ENCODE measurements at regions not wholly inside any gene's neighbourhood (a gene's known extent, or its start where the extent isn't known, plus 50 kb on each side); places are given as distances from the start of the nearest gene placed in this dataset.
"Not testable (repeated sequence)": the region's sequence is repeated elsewhere in the genome, so short reads cannot be mapped to it uniquely, and the experiment has no call there.

DNA sequence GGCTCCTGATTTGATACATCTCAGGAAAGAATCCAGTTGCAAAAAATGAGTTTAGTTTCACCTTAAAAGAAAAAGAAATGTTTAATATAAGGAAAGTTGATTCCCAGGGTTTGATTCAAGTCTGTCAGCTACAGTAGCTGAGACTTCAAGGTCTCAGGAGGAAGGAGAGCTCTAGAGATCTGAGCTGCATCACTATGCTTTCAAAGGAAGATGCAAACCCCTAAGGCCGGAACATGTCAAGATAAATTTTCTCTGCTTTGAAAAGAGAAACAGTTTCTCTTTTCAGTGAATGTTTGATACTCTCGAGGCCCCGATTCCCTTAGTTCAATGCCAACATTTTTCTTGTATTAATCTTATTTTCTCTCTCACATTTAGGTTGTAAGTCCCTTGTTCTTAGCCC is 128.6 kb downstream of the RGPD3 start:
- Histone ChIP-seq H3K27me3 (no peaks in the 10 kb centered on the region), H3K9me3 (replicated peaks) (no peaks in the 10 kb centered on the region), H3K27ac (no peak overlapping the region), H3K4me3 (no peak overlapping the region), H3K36me3 (no peaks in the 10 kb centered on the region), H3K4me1 (no peaks in the 10 kb centered on the region)
- no peak for DNase-seq

DNA sequence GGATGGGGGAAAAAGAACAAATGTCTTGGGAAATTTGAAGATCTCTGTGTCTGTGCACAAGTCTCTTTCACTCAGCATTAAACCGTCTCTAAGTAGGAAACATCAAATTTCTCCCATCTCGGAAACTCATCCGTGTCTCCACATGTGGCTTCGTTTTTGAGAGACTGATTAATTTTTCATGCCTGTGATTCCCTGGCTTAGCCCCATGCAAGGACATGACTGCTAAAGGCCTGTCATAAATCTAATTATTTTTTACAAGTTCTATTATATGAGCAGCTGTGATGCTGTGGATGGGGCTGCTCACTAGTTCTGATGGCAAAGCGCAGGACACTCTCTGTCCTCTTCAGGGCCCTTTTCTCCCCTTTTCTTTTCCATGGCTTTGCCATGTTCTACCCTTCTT is 129.1 kb downstream of the RGPD3 start:
- Histone ChIP-seq H3K36me3 (no peaks in the 10 kb centered on the region), H3K9me3 (replicated peaks) (no peaks in the 10 kb centered on the region), H3K27ac (no peak overlapping the region)

DNA sequence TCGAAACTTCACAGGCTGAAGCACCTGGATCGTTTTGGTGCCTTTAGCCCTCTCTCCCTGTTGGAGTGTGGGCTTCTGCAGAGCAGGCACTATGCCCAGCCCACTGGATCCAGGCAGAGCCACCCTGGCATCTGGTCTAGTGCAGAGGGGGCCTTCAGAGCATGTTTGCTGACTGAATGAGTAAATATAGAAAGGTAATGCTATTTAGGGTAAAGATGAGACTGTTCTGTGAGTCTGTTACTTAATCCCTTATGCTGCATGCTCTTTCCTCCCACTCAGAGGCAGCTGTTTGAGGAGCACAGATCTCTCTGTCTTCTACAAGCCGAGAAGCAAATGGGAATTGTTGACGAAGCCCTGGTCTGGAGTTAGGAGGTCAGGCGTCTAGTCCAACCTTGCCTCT is 130.2 kb downstream of the RGPD3 start:
- Histone ChIP-seq H3K9me3 (replicated peaks) (no peaks in the 10 kb centered on the region), H3K27ac (no peak overlapping the region), H3K4me1 (no peaks in the 10 kb centered on the region), H3K36me3 (no peaks in the 10 kb centered on the region), H3K27me3 (no peaks in the 10 kb centered on the region), H3K4me3 (no peak overlapping the region)
- no peak for DNase-seq

More for the DNA sequence above, 129.1 kb downstream of the RGPD3 start:
- Histone ChIP-seq H3K4me3 (no peak overlapping the region), H3K27me3 (no peaks in the 10 kb centered on the region), H3K4me1 (no peaks in the 10 kb centered on the region)
- no peak for DNase-seq

DNA sequence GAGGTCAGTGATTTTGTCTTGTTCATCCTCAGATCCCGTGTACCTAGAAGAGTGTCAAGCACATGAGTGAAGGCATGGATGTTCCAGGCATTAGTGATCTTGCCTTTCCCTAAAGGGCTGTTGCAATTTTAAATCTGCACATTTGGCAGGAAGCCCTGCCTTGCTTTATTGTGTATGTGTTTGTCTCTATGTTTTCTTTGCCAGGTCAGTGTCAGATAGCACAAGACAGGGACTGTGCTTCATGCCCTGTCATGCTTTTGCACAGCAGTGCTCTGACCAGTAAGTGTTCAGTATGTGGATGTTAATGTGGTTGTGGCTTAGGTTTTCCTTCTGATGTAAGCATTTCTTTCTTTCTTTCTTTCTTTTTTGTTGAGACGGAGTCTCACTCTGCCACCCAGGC is 131.5 kb downstream of the RGPD3 start:
- no peak for DNase-seq
- H3K4me3 ChIP-seq: no peak overlapping the region
- no peaks in the 10 kb centered on the region for H3K9me3 ChIP-seq (replicated peaks)
- no peak overlapping the region for H3K27ac ChIP-seq
- H3K27me3 ChIP-seq: no peaks in the 10 kb centered on the region
- H3K36me3 ChIP-seq: no peaks in the 10 kb centered on the region
- no peaks in the 10 kb centered on the region for H3K4me1 ChIP-seq

DNA sequence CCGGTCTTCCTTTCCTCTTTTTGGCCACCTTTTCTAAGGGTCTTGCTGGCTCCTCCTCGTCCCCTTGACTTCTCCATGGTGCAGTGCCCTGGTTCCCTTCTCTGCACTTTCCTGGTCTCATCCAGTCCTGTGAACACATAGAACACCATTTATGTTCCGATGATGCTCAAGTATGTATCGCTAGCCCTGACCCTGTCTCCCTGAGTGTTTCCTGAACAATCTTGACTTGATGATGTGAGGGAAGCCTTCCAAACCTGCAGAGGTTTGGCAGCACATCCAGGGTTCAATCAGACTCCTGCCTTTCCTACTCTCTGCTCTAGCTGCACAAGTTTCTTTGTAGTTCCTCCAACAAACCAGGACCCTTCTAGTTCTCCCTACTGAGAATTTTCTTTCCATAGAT is 132.1 kb downstream of the RGPD3 start:
- Histone ChIP-seq H3K4me1 (no peaks in the 10 kb centered on the region), H3K27ac (no peak overlapping the region), H3K4me3 (no peak overlapping the region), H3K36me3 (no peaks in the 10 kb centered on the region), H3K27me3 (no peaks in the 10 kb centered on the region), H3K9me3 (replicated peaks) (no peaks in the 10 kb centered on the region)
- no peak for DNase-seq

DNA sequence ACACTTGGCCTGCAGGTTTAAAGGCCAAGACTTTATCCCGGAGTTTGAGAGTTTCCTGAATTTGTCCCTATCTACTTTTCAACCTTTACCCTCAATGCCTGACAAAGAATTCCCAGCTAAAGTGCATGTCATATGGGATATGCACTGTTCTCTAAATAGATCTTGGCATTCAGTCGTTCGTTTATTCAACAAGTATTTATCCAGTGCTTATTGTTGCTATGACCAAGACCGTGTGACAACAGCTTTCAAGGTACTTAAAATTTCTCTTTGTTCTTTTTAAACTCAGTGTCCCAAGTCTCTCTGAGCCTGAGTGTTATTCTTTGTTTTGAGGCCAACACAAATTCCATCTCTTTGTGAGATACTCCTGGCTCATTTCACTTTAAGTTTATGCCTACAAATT is 133.4 kb downstream of the RGPD3 start:
- no peak for DNase-seq
- Histone ChIP-seq H3K4me1 (no peaks in the 10 kb centered on the region), H3K4me3 (no peak overlapping the region), H3K36me3 (no peaks in the 10 kb centered on the region), H3K27ac (no peak overlapping the region), H3K27me3 (no peaks in the 10 kb centered on the region), H3K9me3 (replicated peaks) (no peaks in the 10 kb centered on the region)

DNA sequence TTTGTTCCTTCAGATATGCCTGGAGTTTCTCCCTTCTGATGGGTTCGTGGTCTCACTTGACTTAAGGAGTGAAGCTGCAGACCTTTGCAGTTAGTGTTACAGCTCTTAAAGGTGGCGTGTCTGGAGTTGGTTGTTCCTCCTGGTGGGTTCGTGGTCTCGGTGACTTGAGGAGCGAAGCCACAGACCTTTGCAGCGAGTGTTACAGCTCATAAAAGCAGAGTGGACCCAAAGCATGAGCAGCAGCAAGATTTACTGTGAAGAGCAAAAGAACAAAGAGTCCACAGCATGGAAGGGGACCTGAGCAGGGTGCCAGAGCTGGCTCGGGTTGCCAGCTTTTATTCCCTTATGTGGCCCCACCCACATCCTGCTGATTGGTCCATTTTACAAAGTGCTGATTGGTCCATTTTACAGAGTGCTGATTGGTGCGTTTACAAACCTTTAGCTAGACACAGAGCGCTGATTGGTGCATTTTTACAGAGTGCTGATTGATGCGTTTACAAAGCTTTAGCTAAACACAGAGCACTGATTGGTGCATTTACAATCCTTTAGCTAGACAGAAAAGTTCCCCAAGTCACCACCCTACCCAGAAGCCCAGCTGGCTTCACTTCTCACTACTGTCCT is 134.8 kb downstream of the RGPD3 start:
- H3K9me3 ChIP-seq (replicated peaks); H3K27me3 ChIP-seq; H3K36me3 ChIP-seq; H3K4me3 ChIP-seq; H3K27ac ChIP-seq; DNase-seq; H3K4me1 ChIP-seq: not testable (repeated sequence)

DNA sequence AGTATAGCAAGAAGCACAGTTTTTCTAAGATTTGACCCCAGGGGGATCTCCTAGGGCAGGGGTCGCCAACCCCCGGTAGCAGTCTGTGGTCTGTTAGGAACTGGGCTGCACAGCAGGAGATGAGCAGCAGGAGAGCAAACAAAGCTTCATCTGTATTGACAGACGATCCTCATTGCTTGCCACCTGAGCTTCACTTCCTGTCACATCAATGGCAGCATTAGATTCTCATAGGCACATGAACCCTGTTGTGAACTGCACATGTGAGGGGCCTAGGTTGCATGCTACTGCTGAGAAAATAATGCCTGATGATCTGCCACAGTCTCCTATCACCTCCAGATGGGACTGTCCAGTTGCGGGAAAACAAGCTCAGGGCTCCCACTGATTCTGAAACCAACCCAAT is 136.2 kb downstream of the RGPD3 start:
- H3K4me1 ChIP-seq: no peaks in the 10 kb centered on the region
- peaks cover 2% of the 10 kb centered on the region; the same call in 1 of the 2 replicates for H3K27me3 ChIP-seq
- no peak overlapping the region for H3K4me3 ChIP-seq
- H3K36me3 ChIP-seq: no peaks in the 10 kb centered on the region
- no peak for DNase-seq
- H3K9me3 ChIP-seq (replicated peaks): no peaks in the 10 kb centered on the region
- H3K27ac ChIP-seq: no peak overlapping the region

DNA sequence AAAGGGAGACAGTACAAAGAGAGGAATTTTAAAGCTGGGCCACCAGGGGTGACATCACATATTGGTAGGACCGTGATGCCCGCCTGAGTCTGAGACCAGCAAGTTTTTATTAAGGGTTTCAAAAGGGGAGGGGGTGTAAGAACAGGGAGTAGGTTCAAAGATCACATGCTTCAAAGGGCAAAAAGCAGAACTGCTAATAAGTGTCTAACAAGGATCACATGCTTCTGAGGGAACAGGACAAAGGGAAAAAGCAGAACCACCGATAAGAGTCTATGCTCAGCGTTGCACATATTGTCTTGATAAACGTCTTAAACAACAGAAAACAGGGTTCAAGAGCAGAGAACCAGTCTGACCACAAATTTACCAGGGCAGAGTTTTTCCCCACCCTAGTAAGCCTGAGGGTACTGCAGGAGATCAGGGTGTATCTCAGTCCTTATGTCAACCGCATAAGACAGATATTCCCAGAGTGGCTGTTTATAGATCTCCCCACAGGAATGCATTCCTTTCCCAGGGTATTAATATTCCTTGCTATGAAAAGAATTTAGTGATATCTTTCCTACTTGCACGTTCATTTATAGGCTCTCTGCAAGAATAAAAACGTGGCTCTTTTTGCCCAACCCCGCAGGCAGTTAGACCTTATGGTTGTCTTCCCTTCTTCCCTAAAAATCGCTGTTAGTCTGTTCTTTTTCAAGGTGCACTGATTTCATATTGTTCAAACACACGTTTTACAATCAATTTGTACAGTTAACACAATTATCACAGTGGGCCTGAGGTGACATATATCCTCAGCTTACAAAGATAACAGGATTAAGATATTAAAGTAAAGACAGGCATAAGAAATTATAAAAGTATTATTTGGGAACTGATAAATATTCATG is 136.5 kb upstream of the UXS1 start:
- H3K36me3 ChIP-seq; H3K27ac ChIP-seq; DNase-seq; H3K4me1 ChIP-seq; H3K4me3 ChIP-seq; H3K9me3 ChIP-seq (replicated peaks): not testable (repeated sequence)
- peaks cover 11% of the 10 kb centered on the region; the same call in 1 of the 2 replicates for H3K27me3 ChIP-seq

DNA sequence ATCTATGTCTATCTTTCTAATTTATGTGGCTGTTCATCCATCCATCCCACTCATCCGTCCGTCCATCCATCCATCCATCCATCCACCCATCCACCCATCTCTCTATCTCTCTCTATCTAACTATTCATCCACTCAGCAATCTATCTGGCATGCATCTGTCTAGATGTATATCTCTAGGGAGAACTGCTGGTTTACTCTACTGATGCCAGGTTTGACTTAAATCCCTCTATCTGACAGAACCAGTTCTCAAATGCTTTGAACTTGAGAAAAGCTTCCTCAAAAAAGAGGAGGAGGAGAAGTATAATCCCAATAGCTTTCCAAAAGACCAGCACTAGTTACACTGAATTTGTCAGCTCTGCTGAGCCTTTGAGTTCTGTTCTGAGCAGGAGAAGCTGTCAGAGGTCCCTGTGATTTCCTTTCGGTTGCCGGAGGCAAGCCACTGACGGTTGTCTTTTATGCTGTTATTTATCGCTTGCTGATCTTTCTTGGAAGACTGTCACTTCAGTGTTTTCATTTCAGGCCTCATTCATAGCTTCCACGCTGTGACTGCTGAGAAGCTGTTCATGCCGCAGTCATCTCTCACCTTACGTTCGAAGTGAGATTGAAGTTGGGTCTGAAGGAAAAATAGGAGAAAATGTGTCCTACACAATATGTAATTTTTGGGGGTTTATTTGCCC is 129.4 kb upstream of the UXS1 start:
- no peak for DNase-seq
- Histone ChIP-seq H3K27me3 (peaks cover 11% of the 10 kb centered on the region; the same call in 1 of the 2 replicates), H3K27ac (no peak overlapping the region), H3K36me3 (no peaks in the 10 kb centered on the region), H3K4me1 (no peaks in the 10 kb centered on the region), H3K4me3 (no peak overlapping the region), H3K9me3 (replicated peaks) (no peaks in the 10 kb centered on the region)

DNA sequence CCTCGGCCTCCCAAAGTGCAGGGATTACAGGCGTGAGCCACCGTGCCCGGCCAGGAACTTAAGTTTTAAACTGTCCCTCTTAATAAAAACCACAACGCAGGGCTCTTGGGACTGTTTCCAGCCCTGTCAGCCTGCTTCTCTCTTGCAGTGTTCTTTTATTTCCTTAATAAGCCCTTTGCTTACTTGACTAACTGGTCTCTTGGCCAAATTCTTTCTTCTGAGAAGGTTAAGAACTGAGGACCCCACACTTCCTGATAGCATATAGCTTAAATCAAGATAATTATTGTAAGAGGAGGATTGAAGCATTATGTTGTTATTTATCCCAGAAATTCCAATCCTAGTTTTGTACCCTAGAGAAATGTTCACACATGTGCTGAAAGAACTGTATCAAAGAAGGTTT is 128.2 kb upstream of the UXS1 start:
- Histone ChIP-seq H3K9me3 (replicated peaks) (no peaks in the 10 kb centered on the region), H3K27me3 (peaks cover 11% of the 10 kb centered on the region; the same call in 1 of the 2 replicates), H3K36me3 (no peaks in the 10 kb centered on the region), H3K4me3 (no peak overlapping the region), H3K4me1 (no peaks in the 10 kb centered on the region), H3K27ac (no peak overlapping the region)
- no peak for DNase-seq

DNA sequence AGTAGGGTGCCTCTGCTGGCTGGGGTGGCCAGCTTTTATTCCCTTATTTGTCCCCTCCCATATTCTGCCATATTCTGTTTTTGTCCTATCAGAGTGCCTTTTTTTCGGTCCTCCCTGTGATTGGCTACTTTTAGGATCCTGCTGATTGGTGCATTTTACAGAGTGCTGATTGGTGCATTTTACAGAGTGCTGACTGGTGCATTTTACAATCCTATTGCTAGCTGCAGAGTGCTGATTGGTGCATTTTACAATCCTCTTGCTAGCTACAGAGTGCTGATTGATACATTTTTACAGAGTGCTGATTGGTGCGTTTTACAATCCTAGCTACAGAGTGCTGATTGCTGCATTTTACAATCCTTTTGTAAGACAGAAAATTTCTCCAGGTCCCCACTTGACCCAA is 126.3 kb upstream of the UXS1 start:
- H3K36me3 ChIP-seq; H3K9me3 ChIP-seq (replicated peaks); H3K4me1 ChIP-seq; H3K27ac ChIP-seq; H3K4me3 ChIP-seq; DNase-seq; H3K27me3 ChIP-seq: not testable (repeated sequence)

DNA sequence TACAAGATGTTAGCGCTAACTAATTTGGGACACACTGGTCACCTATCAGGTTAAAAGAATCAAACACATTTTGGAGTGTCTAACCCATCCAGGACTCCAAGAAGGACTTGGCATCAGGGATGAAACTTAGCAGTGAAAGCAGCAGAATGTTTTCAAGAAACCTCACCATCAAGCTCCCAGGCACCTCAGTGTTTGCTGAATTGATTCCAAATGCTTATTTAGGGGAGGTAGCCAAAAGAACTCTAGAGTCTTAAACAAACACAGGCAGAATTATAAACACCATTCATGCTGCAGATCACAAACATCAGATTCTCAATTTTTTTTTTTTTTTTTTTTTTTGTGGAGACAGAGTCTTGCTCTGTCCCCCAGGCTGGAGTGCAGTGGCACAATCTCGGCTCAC is 122.8 kb upstream of the UXS1 start:
- H3K9me3 ChIP-seq (replicated peaks): no peaks in the 10 kb centered on the region
- no peaks in the 10 kb centered on the region for H3K4me1 ChIP-seq
- H3K27ac ChIP-seq: no peak overlapping the region
- no peaks in the 10 kb centered on the region for H3K27me3 ChIP-seq
- no peak overlapping the region for H3K4me3 ChIP-seq
- no peak for DNase-seq
- H3K36me3 ChIP-seq: no peaks in the 10 kb centered on the region

DNA sequence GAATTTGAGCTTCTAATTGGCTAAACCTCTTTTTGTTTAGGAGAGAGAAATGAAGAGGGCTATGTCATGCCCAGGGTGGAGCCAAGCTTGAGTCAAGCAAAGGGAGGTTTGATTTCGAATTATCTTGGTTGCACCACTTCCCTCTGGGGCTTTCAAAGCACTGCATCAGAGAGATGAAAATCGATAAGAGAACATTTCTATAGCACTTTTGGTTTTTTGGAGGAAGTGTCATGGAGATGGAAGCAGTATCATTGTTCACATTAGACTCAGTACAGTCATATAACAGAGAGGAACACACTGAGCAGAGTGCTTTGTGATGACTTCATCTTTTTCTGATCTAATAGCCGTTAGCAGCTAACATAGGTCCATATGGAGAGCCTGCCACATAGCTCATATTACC is 120.3 kb upstream of the UXS1 start:
- no peaks in the 10 kb centered on the region for H3K4me1 ChIP-seq
- H3K27me3 ChIP-seq: no peaks in the 10 kb centered on the region
- no peaks in the 10 kb centered on the region for H3K36me3 ChIP-seq
- no peak for DNase-seq
- no peak overlapping the region for H3K4me3 ChIP-seq
- H3K27ac ChIP-seq: no peak overlapping the region
- no peaks in the 10 kb centered on the region for H3K9me3 ChIP-seq (replicated peaks)

DNA sequence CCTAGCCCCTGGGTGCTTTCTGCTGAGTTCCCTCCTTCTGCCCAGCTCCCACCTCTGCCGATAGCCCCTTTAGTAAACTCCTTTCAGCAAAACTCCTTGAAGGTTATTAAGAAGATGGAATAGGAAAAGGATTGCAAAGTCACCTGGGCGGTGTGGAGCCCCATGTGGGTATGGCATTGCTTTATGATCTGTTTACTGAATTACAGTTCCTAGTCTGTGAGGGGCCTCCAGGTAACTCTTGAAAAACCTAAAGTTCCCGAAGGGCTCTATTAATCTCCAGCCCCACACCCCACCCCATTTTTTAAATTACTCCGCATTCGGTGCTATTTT is 116.9 kb upstream of the UXS1 start:
- no peak for DNase-seq
- Histone ChIP-seq H3K9me3 (replicated peaks) (no peaks in the 10 kb centered on the region), H3K27ac (no peak overlapping the region)

More for the DNA sequence above, 116.9 kb upstream of the UXS1 start:
- no peak overlapping the region for H3K4me3 ChIP-seq
- no peaks in the 10 kb centered on the region for H3K27me3 ChIP-seq
- H3K36me3 ChIP-seq: no peaks in the 10 kb centered on the region
- no peaks in the 10 kb centered on the region for H3K4me1 ChIP-seq
